Neural cell (in vitro differentiated cells): ENCODE measurements at regions not wholly inside any gene's neighbourhood (a gene's known extent, or its start where the extent isn't known, plus 50 kb on each side); places are given as distances from the start of the nearest gene placed in this dataset.

Experiments
- TAF1 ChIP-seq: IDR thresholded peaks from 2 replicates; pipeline ENCODE4 v1.6.1; 2012; ENCODE audit warnings: low read depth
- TF ChIP-seq, protein P1 (sequence below): fragments of 450-650 bp; IDR thresholded peaks from 2 replicates; pipeline ENCODE4 v1.5.1; 2014; ENCODE audit warnings: antibody characterized with exemption, mild to moderate bottlenecking, moderate library complexity; ENCODE audit not compliant: poor library complexity, severe bottlenecking

DNA sequence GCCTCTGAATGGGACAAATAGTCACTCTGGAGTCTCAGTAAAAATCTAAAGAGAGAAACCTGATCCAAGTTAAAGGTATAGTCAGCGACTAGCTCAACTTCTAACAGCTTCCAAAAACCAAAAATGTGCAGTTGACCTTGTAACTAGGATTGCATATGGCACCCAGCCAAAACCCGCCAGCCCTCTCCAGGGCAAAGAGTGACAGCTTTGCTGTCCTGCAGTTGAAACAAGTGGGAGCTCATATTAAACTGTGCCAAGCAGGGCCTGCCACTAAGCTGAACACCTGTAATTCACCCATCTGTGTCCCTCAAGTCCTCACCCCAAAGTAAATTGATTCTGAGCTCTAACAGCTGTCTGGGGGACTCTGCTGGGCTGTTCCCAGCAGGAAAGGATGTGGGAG lies 695.3 kb downstream of the MAFB start:
- TF ChIP-seq, protein P1, sequence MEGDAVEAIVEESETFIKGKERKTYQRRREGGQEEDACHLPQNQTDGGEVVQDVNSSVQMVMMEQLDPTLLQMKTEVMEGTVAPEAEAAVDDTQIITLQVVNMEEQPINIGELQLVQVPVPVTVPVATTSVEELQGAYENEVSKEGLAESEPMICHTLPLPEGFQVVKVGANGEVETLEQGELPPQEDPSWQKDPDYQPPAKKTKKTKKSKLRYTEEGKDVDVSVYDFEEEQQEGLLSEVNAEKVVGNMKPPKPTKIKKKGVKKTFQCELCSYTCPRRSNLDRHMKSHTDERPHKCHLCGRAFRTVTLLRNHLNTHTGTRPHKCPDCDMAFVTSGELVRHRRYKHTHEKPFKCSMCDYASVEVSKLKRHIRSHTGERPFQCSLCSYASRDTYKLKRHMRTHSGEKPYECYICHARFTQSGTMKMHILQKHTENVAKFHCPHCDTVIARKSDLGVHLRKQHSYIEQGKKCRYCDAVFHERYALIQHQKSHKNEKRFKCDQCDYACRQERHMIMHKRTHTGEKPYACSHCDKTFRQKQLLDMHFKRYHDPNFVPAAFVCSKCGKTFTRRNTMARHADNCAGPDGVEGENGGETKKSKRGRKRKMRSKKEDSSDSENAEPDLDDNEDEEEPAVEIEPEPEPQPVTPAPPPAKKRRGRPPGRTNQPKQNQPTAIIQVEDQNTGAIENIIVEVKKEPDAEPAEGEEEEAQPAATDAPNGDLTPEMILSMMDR, result no peak
- no peak for TF ChIP-seq TAF1
